Activated CD8-positive, alpha-beta memory T cell treated with anti-CD3 and anti-CD28 coated beads, Interleukin-2, amount 10 ng/mL, durations not matched to agents 7 days and 5 days (primary cell): ENCODE measurements at regions not wholly inside any gene's neighbourhood (a gene's known extent, or its start where the extent isn't known, plus 50 kb on each side); places are given as distances from the start of the nearest gene placed in this dataset.

Experiments used
- ATAC-seq: fragments of 150-1000 bp; cut with Tn5 transposase; one replicate; pipeline ENCODE4 v1.10.0; 2021; ENCODE audit warnings: moderate library complexity
- CTCF ChIA-PET: fragments of 350-600 bp; sonication (Branson Sonifier 250); formaldehyde crosslinking; loops from one replicate; lab custom pipeline; 2021; ENCODE audit warnings: antibody characterized with exemption; lab: Charles Lee
- DNase-seq: peaks from one replicate; pipeline ENCODE4 v3.0.0-alpha.2; 2020
- H3K27ac Mint-ChIP-seq: one replicate; pipeline ENCODE4 v1.8.0; 2021; ENCODE audit warnings: mild to moderate bottlenecking, mixed read lengths
- H3K27me3 Mint-ChIP-seq: one replicate; pipeline ENCODE4 v1.8.0; 2021; ENCODE audit warnings: mixed read lengths
- H3K36me3 Mint-ChIP-seq: one replicate; pipeline ENCODE4 v1.8.0; 2021; ENCODE audit warnings: mild to moderate bottlenecking, mixed read lengths
- H3K4me1 Mint-ChIP-seq: one replicate; pipeline ENCODE4 v1.8.0; 2021; ENCODE audit warnings: mixed read lengths
- H3K4me3 Mint-ChIP-seq: one replicate; pipeline ENCODE4 v1.8.0; 2021; ENCODE audit warnings: mild to moderate bottlenecking, moderate library complexity, mixed read lengths
- H3K9me3 Mint-ChIP-seq: one replicate; pipeline ENCODE4 v1.8.0; 2022; ENCODE audit warnings: low read depth, mixed read lengths

GRCh38 chr4:124541652-124542420 is 170.7 kb downstream of the ANKRD50 start:
- H3K4me3 Mint-ChIP-seq: no peak overlapping the region
- ATAC-seq: no peak
- H3K9me3 Mint-ChIP-seq: no peaks in the 10 kb centered on the region
- H3K4me1 Mint-ChIP-seq: no peaks in the 10 kb centered on the region
- H3K27ac Mint-ChIP-seq: no peak overlapping the region
- no peaks in the 10 kb centered on the region for H3K36me3 Mint-ChIP-seq
- no peak for DNase-seq
- no peaks in the 10 kb centered on the region for H3K27me3 Mint-ChIP-seq
- CTCF ChIA-PET: no interaction called here

GRCh38 chr4:124555959-124556358 is 156.6 kb downstream of the ANKRD50 start:
- H3K27me3 Mint-ChIP-seq: no peaks in the 10 kb centered on the region
- CTCF ChIA-PET: no interaction called here
- H3K4me3 Mint-ChIP-seq: no peak overlapping the region
- H3K27ac Mint-ChIP-seq: no peak overlapping the region
- no peaks in the 10 kb centered on the region for H3K36me3 Mint-ChIP-seq
- ATAC-seq: no peak
- no peaks in the 10 kb centered on the region for H3K4me1 Mint-ChIP-seq
- no peak for DNase-seq
- H3K9me3 Mint-ChIP-seq: peaks cover 3% of the 10 kb centered on the region

DNA sequence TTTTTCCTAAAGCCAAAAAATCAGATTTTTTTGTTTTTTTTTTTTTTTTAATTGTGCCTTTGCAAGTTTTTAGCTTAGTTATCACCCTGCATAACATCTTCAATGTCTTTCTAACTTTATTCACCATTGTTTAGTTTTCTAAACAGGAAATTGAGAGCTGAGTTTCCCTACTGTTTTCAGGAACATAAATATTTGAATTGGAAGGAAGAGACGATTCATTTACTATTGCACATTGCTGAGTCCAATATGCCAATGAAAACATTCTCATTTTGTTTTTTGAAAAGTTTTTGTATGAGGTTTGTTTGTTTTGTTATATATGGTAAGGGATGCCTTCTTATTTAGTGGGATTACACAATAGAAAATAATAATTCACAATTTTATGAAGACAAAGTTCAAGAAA is 148.4 kb downstream of the ANKRD50 start:
- ATAC-seq (no peak), DNase-seq (no peak)
- H3K4me3 Mint-ChIP-seq: no peak overlapping the region
- CTCF ChIA-PET: no interaction called here
- H3K27ac Mint-ChIP-seq: no peak overlapping the region
- H3K4me1 Mint-ChIP-seq: no peaks in the 10 kb centered on the region
- peaks cover 10% of the 10 kb centered on the region for H3K9me3 Mint-ChIP-seq
- H3K27me3 Mint-ChIP-seq: no peaks in the 10 kb centered on the region
- no peaks in the 10 kb centered on the region for H3K36me3 Mint-ChIP-seq

DNA sequence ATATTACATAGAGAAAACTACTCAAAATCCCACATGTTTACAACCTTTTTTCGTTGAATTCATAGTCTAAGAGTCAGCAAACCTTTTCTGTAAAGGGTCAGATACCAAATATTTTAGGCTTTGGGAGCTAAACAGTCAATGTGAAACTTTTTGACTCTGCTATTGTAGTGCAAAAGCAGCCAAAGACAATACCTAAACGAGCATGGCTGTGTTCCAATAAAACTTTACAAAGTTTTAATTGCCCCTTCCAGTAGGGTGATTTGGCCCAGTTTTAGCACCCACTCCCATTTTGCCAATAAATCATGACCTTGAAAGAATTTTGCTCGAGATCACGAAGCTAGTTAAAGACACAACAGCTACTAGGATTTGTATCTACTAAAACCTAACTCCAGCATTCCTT is 147.2 kb downstream of the ANKRD50 start:
- DNase-seq (no peak), ATAC-seq (no peak)
- Mint-ChIP-seq H3K27me3 (no peaks in the 10 kb centered on the region), H3K4me3 (no peak overlapping the region), H3K27ac (no peak overlapping the region), H3K36me3 (no peaks in the 10 kb centered on the region), H3K9me3 (peaks cover 7% of the 10 kb centered on the region), H3K4me1 (no peaks in the 10 kb centered on the region)
- CTCF ChIA-PET: no interaction called here

DNA sequence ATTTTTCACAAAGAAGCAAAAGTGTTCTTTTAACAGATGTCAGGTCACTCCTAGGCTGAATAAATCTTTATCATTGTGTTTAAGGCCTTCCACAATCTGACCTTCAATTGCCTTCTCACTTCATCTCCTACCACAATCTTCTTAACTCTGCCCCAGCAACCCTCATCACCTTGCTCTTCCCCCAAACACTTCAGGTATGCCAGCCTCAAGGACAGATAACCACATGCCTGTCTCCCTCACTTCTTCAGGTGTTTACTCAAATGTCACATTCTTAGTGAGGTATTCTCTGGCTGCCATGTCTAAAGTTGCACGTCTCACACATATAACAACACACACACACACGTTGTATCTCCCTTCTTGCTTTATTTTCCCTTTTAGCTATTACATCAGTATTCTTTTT is 146.5 kb downstream of the ANKRD50 start:
- CTCF ChIA-PET: no interaction called here
- no peak for DNase-seq
- H3K27me3 Mint-ChIP-seq: no peaks in the 10 kb centered on the region
- no peaks in the 10 kb centered on the region for H3K36me3 Mint-ChIP-seq
- no peak for ATAC-seq
- no peak overlapping the region for H3K4me3 Mint-ChIP-seq
- no peak overlapping the region for H3K27ac Mint-ChIP-seq
- H3K4me1 Mint-ChIP-seq: no peaks in the 10 kb centered on the region
- H3K9me3 Mint-ChIP-seq: peaks cover 7% of the 10 kb centered on the region

GRCh38 chr4:124573056-124573455 is 139.5 kb downstream of the ANKRD50 start:
- Mint-ChIP-seq H3K9me3 (peaks cover 5% of the 10 kb centered on the region), H3K27me3 (no peaks in the 10 kb centered on the region), H3K4me1 (no peaks in the 10 kb centered on the region), H3K4me3 (no peak overlapping the region), H3K36me3 (no peaks in the 10 kb centered on the region), H3K27ac (no peak overlapping the region)
- DNase-seq: no peak
- CTCF ChIA-PET: no interaction called here
- no peak for ATAC-seq

- no peak for DNase-seq
- no peak for ATAC-seq
- Mint-ChIP-seq H3K9me3 (peaks cover 7% of the 10 kb centered on the region), H3K27me3 (no peaks in the 10 kb centered on the region), H3K4me1 (no peaks in the 10 kb centered on the region), H3K4me3 (no peak overlapping the region), H3K27ac (no peak overlapping the region), H3K36me3 (no peaks in the 10 kb centered on the region)
- CTCF ChIA-PET: no interaction called here
Observed at GRCh38 chr4:124579896-124580295, 132.6 kb downstream of the ANKRD50 start.

DNA sequence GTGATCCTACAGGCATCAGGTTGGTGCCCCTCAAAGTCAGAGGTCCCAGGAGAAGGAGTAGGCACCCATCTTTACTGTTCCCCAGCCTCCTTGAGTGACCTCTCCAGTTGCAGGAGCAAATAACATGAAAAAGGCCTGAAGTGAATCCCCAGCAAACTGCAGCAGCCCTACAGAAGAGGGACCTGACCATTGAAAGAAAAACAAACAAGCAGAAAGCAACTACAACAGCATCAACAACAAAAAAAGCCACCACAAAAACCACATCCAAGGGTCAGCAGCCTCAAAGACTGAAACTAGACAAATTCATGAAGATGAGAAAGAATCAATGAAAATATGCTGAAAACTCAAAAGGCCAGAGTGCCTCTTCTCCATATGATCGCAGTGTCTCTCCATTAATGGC is 128.7 kb downstream of the ANKRD50 start:
- Mint-ChIP-seq H3K36me3 (no peaks in the 10 kb centered on the region), H3K4me1 (no peaks in the 10 kb centered on the region), H3K27ac (no peak overlapping the region), H3K27me3 (no peaks in the 10 kb centered on the region), H3K4me3 (no peak overlapping the region), H3K9me3 (peaks cover 2% of the 10 kb centered on the region)
- CTCF ChIA-PET: no interaction called here
- DNase-seq (no peak), ATAC-seq (no peak)

GRCh38 chr4:124589786-124590185 is 122.7 kb downstream of the ANKRD50 start:
- ATAC-seq: no peak
- H3K9me3 Mint-ChIP-seq: no peaks in the 10 kb centered on the region
- H3K36me3 Mint-ChIP-seq: no peaks in the 10 kb centered on the region
- no peak overlapping the region for H3K27ac Mint-ChIP-seq
- H3K4me1 Mint-ChIP-seq: no peaks in the 10 kb centered on the region
- CTCF ChIA-PET: no interaction called here
- no peak overlapping the region for H3K4me3 Mint-ChIP-seq
- DNase-seq: no peak
- no peaks in the 10 kb centered on the region for H3K27me3 Mint-ChIP-seq

- Mint-ChIP-seq H3K27me3 (no peaks in the 10 kb centered on the region), H3K9me3 (no peaks in the 10 kb centered on the region), H3K4me3 (no peak overlapping the region), H3K27ac (no peak overlapping the region), H3K4me1 (no peaks in the 10 kb centered on the region), H3K36me3 (no peaks in the 10 kb centered on the region)
- DNase-seq (no peak), ATAC-seq (no peak)
- CTCF ChIA-PET: no interaction called here
Observed at GRCh38 chr4:124590480-124590879, 122.1 kb downstream of the ANKRD50 start.

GRCh38 chr4:124591637-124592036 is 120.9 kb downstream of the ANKRD50 start:
- H3K36me3 Mint-ChIP-seq: no peaks in the 10 kb centered on the region
- ATAC-seq: no peak
- DNase-seq: no peak
- CTCF ChIA-PET: no interaction called here
- H3K27ac Mint-ChIP-seq: no peak overlapping the region
- H3K9me3 Mint-ChIP-seq: no peaks in the 10 kb centered on the region
- H3K27me3 Mint-ChIP-seq: no peaks in the 10 kb centered on the region
- no peak overlapping the region for H3K4me3 Mint-ChIP-seq
- no peaks in the 10 kb centered on the region for H3K4me1 Mint-ChIP-seq

GRCh38 chr4:124593494-124593893 is 119.0 kb downstream of the ANKRD50 start:
- Mint-ChIP-seq H3K9me3 (no peaks in the 10 kb centered on the region), H3K27me3 (no peaks in the 10 kb centered on the region), H3K27ac (no peak overlapping the region), H3K4me1 (no peaks in the 10 kb centered on the region), H3K36me3 (no peaks in the 10 kb centered on the region), H3K4me3 (no peak overlapping the region)
- CTCF ChIA-PET: no interaction called here
- DNase-seq: no peak
- no peak for ATAC-seq

- no peaks in the 10 kb centered on the region for H3K4me1 Mint-ChIP-seq
- no peaks in the 10 kb centered on the region for H3K27me3 Mint-ChIP-seq
- DNase-seq (no peak), ATAC-seq (no peak)
- H3K27ac Mint-ChIP-seq: no peak overlapping the region
- H3K9me3 Mint-ChIP-seq: no peaks in the 10 kb centered on the region
- no peak overlapping the region for H3K4me3 Mint-ChIP-seq
- H3K36me3 Mint-ChIP-seq: no peaks in the 10 kb centered on the region
- CTCF ChIA-PET: no interaction called here
Observed at GRCh38 chr4:124594945-124595344, 117.6 kb downstream of the ANKRD50 start.

GRCh38 chr4:124596816-124597215 is 115.7 kb downstream of the ANKRD50 start:
- Mint-ChIP-seq H3K27me3 (no peaks in the 10 kb centered on the region), H3K4me3 (no peak overlapping the region), H3K36me3 (no peaks in the 10 kb centered on the region), H3K27ac (no peak overlapping the region), H3K9me3 (no peaks in the 10 kb centered on the region), H3K4me1 (no peaks in the 10 kb centered on the region)
- CTCF ChIA-PET: no interaction called here
- DNase-seq (no peak), ATAC-seq (no peak)

- ATAC-seq: no peak
- Mint-ChIP-seq H3K4me3 (no peak overlapping the region), H3K9me3 (no peaks in the 10 kb centered on the region), H3K27me3 (no peaks in the 10 kb centered on the region), H3K36me3 (no peaks in the 10 kb centered on the region), H3K27ac (no peak overlapping the region), H3K4me1 (no peaks in the 10 kb centered on the region)
- DNase-seq: no peak
- CTCF ChIA-PET: no interaction called here
Observed at GRCh38 chr4:124610211-124610610, 102.3 kb downstream of the ANKRD50 start.
